T1000 (cell line): ENCODE measurements at regions not wholly inside any gene's neighbourhood (a gene's known extent, or its start where the extent isn't known, plus 50 kb on each side); places are given as distances from the start of the nearest gene placed in this dataset.

Source experiments
- DNase-seq: peaks from one replicate; lab custom pipeline; 2025; ENCODE audit warnings: mixed read lengths; lab: John Stamatoyannopoulos, UW

GRCh38 chr10:111921821-111922220 lies 261.7 kb downstream of the GPAM start:
- no peak for DNase-seq

GRCh38 chr10:111923032-111923431 lies 260.5 kb downstream of the GPAM start:
- DNase-seq, result no peak

GRCh38 chr10:111926286-111926685 lies 257.3 kb downstream of the GPAM start:
- no peak for DNase-seq

- DNase-seq, result no peak
Measured at GRCh38 chr10:111933937-111934336, 249.6 kb downstream of the GPAM start.

- DNase-seq, result no peak
Measured at GRCh38 chr10:111934931-111935330, 248.6 kb downstream of the GPAM start.

GRCh38 chr10:111936143-111936542 lies 247.4 kb downstream of the GPAM start:
- DNase-seq, result no peak

GRCh38 chr10:111944331-111944730 lies 239.2 kb downstream of the GPAM start:
- DNase-seq, result no peak

- DNase-seq, result no peak
Measured at GRCh38 chr10:111953949-111954348, 229.6 kb downstream of the GPAM start.

GRCh38 chr10:111954386-111954785 lies 229.2 kb downstream of the GPAM start:
- no peak for DNase-seq

GRCh38 chr10:111956841-111957240 lies 226.7 kb downstream of the GPAM start:
- DNase-seq, result no peak

- DNase-seq, result no peak
Measured at GRCh38 chr10:111962951-111963350, 220.6 kb downstream of the GPAM start.

GRCh38 chr10:111967116-111967515 lies 216.4 kb downstream of the GPAM start:
- no peak for DNase-seq

GRCh38 chr10:111967547-111967946 lies 216.0 kb downstream of the GPAM start:
- no peak for DNase-seq

GRCh38 chr10:111968647-111969046 lies 214.9 kb downstream of the GPAM start:
- DNase-seq, result no peak

- no peak for DNase-seq
Measured at GRCh38 chr10:111970111-111970510, 213.5 kb downstream of the GPAM start.

- DNase-seq, result no peak
Measured at GRCh38 chr10:111972109-111972508, 211.5 kb downstream of the GPAM start.

GRCh38 chr10:111973306-111973705 lies 210.3 kb downstream of the GPAM start:
- DNase-seq, result no peak

- no peak for DNase-seq
Measured at GRCh38 chr10:111973826-111974225, 209.7 kb downstream of the GPAM start.

- DNase-seq, result no peak
Measured at GRCh38 chr10:111974325-111974724, 209.2 kb downstream of the GPAM start.

- no peak for DNase-seq
Measured at GRCh38 chr10:111976557-111976956, 207.0 kb downstream of the GPAM start.

- DNase-seq, result no peak
Measured at GRCh38 chr10:111984057-111984456, 199.5 kb downstream of the GPAM start.

- no peak for DNase-seq
Measured at GRCh38 chr10:111986079-111986478, 197.5 kb downstream of the GPAM start.

GRCh38 chr10:111988646-111989045 lies 194.9 kb downstream of the GPAM start:
- DNase-seq, result no peak

GRCh38 chr10:111989136-111989911 lies 194.2 kb downstream of the GPAM start:
- DNase-seq, result no peak
